ENCODE measurements at regions not wholly inside any gene's neighbourhood (a gene's known extent, or its start where the extent isn't known, plus 50 kb on each side); places are given as distances from the start of the nearest gene placed in this dataset.

GRCh38 chr2:11097854-11098387, 57.3 kb upstream of the SLC66A3 start:
- Histone ChIP-seq H3K4me3 (ENCODE audit: low read depth, low read length) (no peak overlapping the region), H3K27me3 (ENCODE audit: control insufficient read depth, insufficient read depth, low read length) (no peaks in the 10 kb centered on the region), H3K36me3 (ENCODE audit: control insufficient read depth, insufficient read depth, low read length) (no peaks in the 10 kb centered on the region)
- DNase-seq (ENCODE audit: low read depth): no peak
- no peak for TF ChIP-seq CTCF (IDR thresholded peaks at IDR 0.05; ENCODE audit: insufficient read depth, low read length, poor library complexity, severe bottlenecking)

- H3K36me3 ChIP-seq (ENCODE audit: control insufficient read depth, insufficient read depth, low read length): no peaks in the 10 kb centered on the region
- H3K27me3 ChIP-seq (ENCODE audit: control insufficient read depth, insufficient read depth, low read length): no peaks in the 10 kb centered on the region
- no peak overlapping the region for H3K4me3 ChIP-seq (ENCODE audit: low read depth, low read length)
- TF ChIP-seq CTCF (IDR thresholded peaks at IDR 0.05; ENCODE audit: insufficient read depth, low read length, poor library complexity, severe bottlenecking): no peak
- DNase-seq (ENCODE audit: low read depth): no peak
Observed at GRCh38 chr2:11099122-11100065, 55.9 kb upstream of the SLC66A3 start.

GRCh38 chr2:11100130-11100529, 55.1 kb upstream of the SLC66A3 start:
- DNase-seq (ENCODE audit: low read depth): no peak
- no peak overlapping the region for H3K4me3 ChIP-seq (ENCODE audit: low read depth, low read length)
- H3K36me3 ChIP-seq (ENCODE audit: control insufficient read depth, insufficient read depth, low read length): no peaks in the 10 kb centered on the region
- no peak for TF ChIP-seq CTCF (IDR thresholded peaks at IDR 0.05; ENCODE audit: insufficient read depth, low read length, poor library complexity, severe bottlenecking)
- H3K27me3 ChIP-seq (ENCODE audit: control insufficient read depth, insufficient read depth, low read length): no peaks in the 10 kb centered on the region

GRCh38 chr2:11100976-11101375, 54.3 kb upstream of the SLC66A3 start:
- DNase-seq (ENCODE audit: low read depth): no peak
- H3K4me3 ChIP-seq (ENCODE audit: low read depth, low read length): no peak overlapping the region

GRCh38 chr2:11101430-11101829, 53.8 kb upstream of the SLC66A3 start:
- Histone ChIP-seq H3K27me3 (ENCODE audit: control insufficient read depth, insufficient read depth, low read length) (no peaks in the 10 kb centered on the region), H3K36me3 (ENCODE audit: control insufficient read depth, insufficient read depth, low read length) (no peaks in the 10 kb centered on the region), H3K4me3 (ENCODE audit: low read depth, low read length) (no peak overlapping the region)
- DNase-seq (ENCODE audit: low read depth): no peak
- TF ChIP-seq CTCF (IDR thresholded peaks at IDR 0.05; ENCODE audit: insufficient read depth, low read length, poor library complexity, severe bottlenecking): no peak

More at GRCh38 chr2:11100976-11101375, 54.3 kb upstream of the SLC66A3 start:
- no peaks in the 10 kb centered on the region for H3K27me3 ChIP-seq (ENCODE audit: control insufficient read depth, insufficient read depth, low read length)
- TF ChIP-seq CTCF (IDR thresholded peaks at IDR 0.05; ENCODE audit: insufficient read depth, low read length, poor library complexity, severe bottlenecking): no peak
- H3K36me3 ChIP-seq (ENCODE audit: control insufficient read depth, insufficient read depth, low read length): no peaks in the 10 kb centered on the region
